ENCODE measurements at regions not wholly inside any gene's neighbourhood (a gene's known extent, or its start where the extent isn't known, plus 50 kb on each side); places are given as distances from the start of the nearest gene placed in this dataset.

GRCh38 chr18:65983750-65984149 lies 232.9 kb downstream of the CDH7 start (continued):
- TF ChIP-seq EZH2phosphoT487 (IDR thresholded peaks at IDR 0.05; ENCODE audit: borderline replicate concordance) (no peak), TCF7L2 (IDR thresholded peaks at IDR 0.05; ENCODE audit: borderline replicate concordance, extremely low read depth, insufficient read depth, insufficient read length) (no peak), EGR1 (IDR thresholded peaks at IDR 0.05; ENCODE audit: low read depth) (no peak), EZH2 (IDR thresholded peaks at IDR 0.05) (no peak)

- Histone ChIP-seq H3K4me3 (replicated peaks in 1 of 2; ENCODE audit: low read depth in 1 of 2, low read length in 2 of 2) (no peak overlapping the region), H3K9me2 (ENCODE audit: insufficient read depth) (no peaks in the 10 kb centered on the region), H3K9me3 (ENCODE audit: control insufficient read depth in 1 of 2, insufficient read depth in 1 of 2, low read depth in 1 of 2, low read length in 2 of 2) (peaks cover 7 to 24% of the 10 kb centered on the region in 2 experiments; a peak in 2 of 4 replicates), H3K27ac (ENCODE audit: low read depth, low read length) (no peak overlapping the region), H3K36me3 (ENCODE audit: control insufficient read depth in 1 of 2, insufficient read depth in 2 of 2, low read length in 2 of 2) (no peaks in the 10 kb centered on the region), H3K79me2 (ENCODE audit: insufficient read depth, low read length) (no peaks in the 10 kb centered on the region), H4K20me1 (ENCODE audit: insufficient read depth) (no peaks in the 10 kb centered on the region), H3K9ac (ENCODE audit: low read length) (no peak overlapping the region), H3K27me3 (ENCODE audit: insufficient read depth, low read length) (no peaks in the 10 kb centered on the region), H3K4me2 (ENCODE audit: low read length) (no peak overlapping the region), H2AFZ (ENCODE audit: low read depth, low read length, poor library complexity, severe bottlenecking) (no peak overlapping the region), H3K4me1 (ENCODE audit: control insufficient read depth in 1 of 2, insufficient read depth in 2 of 2, low read length in 2 of 2) (no peaks in the 10 kb centered on the region)
- POLR2A ChIA-PET: no interaction called here
- no peak for TF ChIP-seq ZBTB33 (IDR thresholded peaks at IDR 0.05; ENCODE audit: extremely low read depth, insufficient replicate concordance, low read length)
- no peak for TF ChIP-seq SRF (IDR thresholded peaks at IDR 0.05; ENCODE audit: low read depth)
- no peak for TF ChIP-seq ATF3 (IDR thresholded peaks at IDR 0.05)
- TF ChIP-seq ZNF274 (IDR thresholded peaks at IDR 0.05; ENCODE audit: low read depth, low read length): no peak
- no peak for TF ChIP-seq EGR1 (IDR thresholded peaks at IDR 0.05; ENCODE audit: low read depth)
- no peak for TF ChIP-seq JUND (IDR thresholded peaks at IDR 0.05)
- TF ChIP-seq CEBPB (IDR thresholded peaks at IDR 0.05; ENCODE audit: low read depth): no peak
- TF ChIP-seq MAX (IDR thresholded peaks at IDR 0.05): no peak
- TF ChIP-seq CBX3 (IDR thresholded peaks at IDR 0.05; ENCODE audit: low read depth): no peak
- TF ChIP-seq POLR2AphosphoS5 (IDR thresholded peaks at IDR 0.05; ENCODE audit: low read depth, low read length): no peak
- TF ChIP-seq CTCF (IDR thresholded peaks at IDR 0.05 in 2 of 3, conservative IDR thresholded peaks at IDR 0.05 in 1 of 3; ENCODE audit: borderline replicate concordance in 1 of 3, insufficient read depth in 1 of 3, low read depth in 2 of 3, low read length in 2 of 3): no peak
- DNase-seq (ENCODE audit: low read depth, low spot score) (no peak), ATAC-seq (no peak)
- CTCF ChIA-PET: no interaction called here
- no TSS peak for BruUV-seq (replicated peaks)
- RAD21 ChIA-PET (ENCODE audit: low non-redundant PET in 1 of 2, low total read pairs in 2 of 2, uncharacterized antibody in 2 of 2, unreplicated experiment in 2 of 2): no interaction called here
- intact Hi-C loops (cut with micrococcal nuclease): no loop called here
Measured at GRCh38 chr18:65975536-65975935, 224.7 kb downstream of the CDH7 start.

Measured in HCT116 (cell line).